ENCODE measurements at regions not wholly inside any gene's neighbourhood (a gene's known extent, or its start where the extent isn't known, plus 50 kb on each side); places are given as distances from the start of the nearest gene placed in this dataset.
"Not testable (repeated sequence)": the region's sequence is repeated elsewhere in the genome, so short reads cannot be mapped to it uniquely, and the experiment has no call there.

DNA sequence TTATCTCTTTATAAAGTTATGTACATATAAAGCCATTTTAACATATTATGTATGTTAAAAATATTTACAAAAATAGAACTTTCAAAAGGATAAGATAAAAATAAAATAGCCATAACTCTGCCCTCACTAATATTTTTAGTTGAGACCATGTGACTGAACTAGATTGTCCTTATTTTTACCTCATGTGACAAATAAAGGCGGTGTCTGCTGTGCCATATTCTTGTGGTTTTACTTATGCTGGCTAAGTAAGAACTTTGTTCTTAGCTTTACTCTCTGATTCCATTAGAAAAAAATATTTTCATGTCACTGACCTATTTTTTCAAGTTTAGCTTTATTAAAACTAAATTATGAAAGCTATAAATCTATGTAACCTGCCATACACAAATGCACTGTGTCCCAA lies 135.6 kb upstream of the TSC22D1 start:
- Mint-ChIP-seq H3K27ac (ENCODE audit: unreplicated experiment) (no peak overlapping the region), H3K4me3 (ENCODE audit: unreplicated experiment) (no peak overlapping the region), H3K36me3 (ENCODE audit: unreplicated experiment) (no peaks in the 10 kb centered on the region)

DNA sequence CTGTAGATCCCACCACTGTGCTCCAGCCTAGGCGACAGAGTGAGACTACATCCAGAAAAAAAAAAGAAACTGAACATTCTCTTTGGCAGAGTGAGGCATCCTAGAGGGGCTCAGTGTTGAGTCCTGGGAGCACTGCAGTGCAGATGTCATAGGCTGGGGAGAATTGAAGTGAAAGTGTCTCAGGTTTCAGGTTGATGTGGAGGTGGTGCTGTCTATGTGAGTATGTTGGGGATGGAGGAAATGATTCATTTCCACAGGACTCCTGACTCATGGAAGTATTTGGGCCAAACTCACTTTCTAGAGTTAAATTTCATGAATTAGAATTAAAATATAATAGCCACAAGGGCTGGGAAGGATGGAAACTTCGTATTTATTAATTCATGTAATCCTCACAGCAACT lies 134.4 kb upstream of the TSC22D1 start:
- TF ChIP-seq, protein P1, sequence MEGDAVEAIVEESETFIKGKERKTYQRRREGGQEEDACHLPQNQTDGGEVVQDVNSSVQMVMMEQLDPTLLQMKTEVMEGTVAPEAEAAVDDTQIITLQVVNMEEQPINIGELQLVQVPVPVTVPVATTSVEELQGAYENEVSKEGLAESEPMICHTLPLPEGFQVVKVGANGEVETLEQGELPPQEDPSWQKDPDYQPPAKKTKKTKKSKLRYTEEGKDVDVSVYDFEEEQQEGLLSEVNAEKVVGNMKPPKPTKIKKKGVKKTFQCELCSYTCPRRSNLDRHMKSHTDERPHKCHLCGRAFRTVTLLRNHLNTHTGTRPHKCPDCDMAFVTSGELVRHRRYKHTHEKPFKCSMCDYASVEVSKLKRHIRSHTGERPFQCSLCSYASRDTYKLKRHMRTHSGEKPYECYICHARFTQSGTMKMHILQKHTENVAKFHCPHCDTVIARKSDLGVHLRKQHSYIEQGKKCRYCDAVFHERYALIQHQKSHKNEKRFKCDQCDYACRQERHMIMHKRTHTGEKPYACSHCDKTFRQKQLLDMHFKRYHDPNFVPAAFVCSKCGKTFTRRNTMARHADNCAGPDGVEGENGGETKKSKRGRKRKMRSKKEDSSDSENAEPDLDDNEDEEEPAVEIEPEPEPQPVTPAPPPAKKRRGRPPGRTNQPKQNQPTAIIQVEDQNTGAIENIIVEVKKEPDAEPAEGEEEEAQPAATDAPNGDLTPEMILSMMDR (IDR thresholded peaks at IDR 0.05; ENCODE audit: partially characterized antibody, unreplicated experiment) = no peak
- Mint-ChIP-seq H3K4me3 (ENCODE audit: unreplicated experiment) (no peak overlapping the region), H3K9me3 (ENCODE audit: unreplicated experiment) (no peaks in the 10 kb centered on the region), H3K27ac (ENCODE audit: unreplicated experiment) (no peak overlapping the region), H3K4me1 (ENCODE audit: low read depth, unreplicated experiment) (no peaks in the 10 kb centered on the region), H3K27me3 (ENCODE audit: unreplicated experiment) (peaks cover 2% of the 10 kb centered on the region), H3K36me3 (ENCODE audit: unreplicated experiment) (no peaks in the 10 kb centered on the region)
- DNase-seq = no peak

More for the DNA sequence above, 135.6 kb upstream of the TSC22D1 start:
- no peaks in the 10 kb centered on the region for H3K4me1 Mint-ChIP-seq (ENCODE audit: low read depth, unreplicated experiment)
- no peak for DNase-seq
- H3K9me3 Mint-ChIP-seq (ENCODE audit: unreplicated experiment) = no peaks in the 10 kb centered on the region
- H3K27me3 Mint-ChIP-seq (ENCODE audit: unreplicated experiment) = peaks cover 2% of the 10 kb centered on the region
- TF ChIP-seq, protein P1 (IDR thresholded peaks at IDR 0.05; ENCODE audit: partially characterized antibody, unreplicated experiment) = no peak

- not testable (repeated sequence) for DNase-seq; H3K27me3 Mint-ChIP-seq (ENCODE audit: unreplicated experiment); H3K36me3 Mint-ChIP-seq (ENCODE audit: unreplicated experiment); H3K4me1 Mint-ChIP-seq (ENCODE audit: low read depth, unreplicated experiment); H3K9me3 Mint-ChIP-seq (ENCODE audit: unreplicated experiment); H3K4me3 Mint-ChIP-seq (ENCODE audit: unreplicated experiment); H3K27ac Mint-ChIP-seq (ENCODE audit: unreplicated experiment)
These were observed 128.7 kb upstream of the TSC22D1 start for GRCh38 chr13:44704811-44705210.

GRCh38 chr13:44703371-44703770 lies 127.2 kb upstream of the TSC22D1 start:
- Mint-ChIP-seq H3K27me3 (ENCODE audit: unreplicated experiment) (peaks cover 2% of the 10 kb centered on the region), H3K4me1 (ENCODE audit: low read depth, unreplicated experiment) (no peaks in the 10 kb centered on the region), H3K4me3 (ENCODE audit: unreplicated experiment) (no peak overlapping the region), H3K9me3 (ENCODE audit: unreplicated experiment) (no peaks in the 10 kb centered on the region), H3K36me3 (ENCODE audit: unreplicated experiment) (no peaks in the 10 kb centered on the region), H3K27ac (ENCODE audit: unreplicated experiment) (no peak overlapping the region)
- no peak for DNase-seq
- TF ChIP-seq, protein P1 (IDR thresholded peaks at IDR 0.05; ENCODE audit: partially characterized antibody, unreplicated experiment) = no peak

GRCh38 chr13:44698066-44698465 lies 121.9 kb upstream of the TSC22D1 start:
- H3K27me3 Mint-ChIP-seq (ENCODE audit: unreplicated experiment) = no peaks in the 10 kb centered on the region
- H3K27ac Mint-ChIP-seq (ENCODE audit: unreplicated experiment) = no peak overlapping the region
- H3K4me3 Mint-ChIP-seq (ENCODE audit: unreplicated experiment) = no peak overlapping the region
- peaks cover 4% of the 10 kb centered on the region for H3K4me1 Mint-ChIP-seq (ENCODE audit: low read depth, unreplicated experiment)
- DNase-seq = no peak
- no peaks in the 10 kb centered on the region for H3K9me3 Mint-ChIP-seq (ENCODE audit: unreplicated experiment)
- TF ChIP-seq, protein P1 (IDR thresholded peaks at IDR 0.05; ENCODE audit: partially characterized antibody, unreplicated experiment) = no peak
- no peaks in the 10 kb centered on the region for H3K36me3 Mint-ChIP-seq (ENCODE audit: unreplicated experiment)

DNA sequence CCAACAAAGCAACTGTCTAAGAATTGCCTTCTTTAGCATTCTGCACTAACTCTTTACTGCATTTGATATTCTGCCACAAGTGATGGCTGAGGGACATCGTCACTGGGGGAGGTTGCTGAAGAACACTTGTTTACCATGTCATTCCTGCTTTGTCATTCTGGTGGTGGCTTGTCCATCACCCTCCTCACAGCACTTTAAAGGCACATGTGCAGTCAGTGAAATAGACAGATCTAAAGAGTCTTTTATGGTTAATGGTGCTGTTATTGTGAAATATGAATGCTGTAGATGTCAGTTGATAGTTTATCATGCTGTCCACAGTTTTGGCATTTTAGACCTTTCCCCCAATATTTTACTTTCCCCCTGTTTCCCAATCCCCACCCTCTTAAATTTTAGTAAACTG lies 120.9 kb upstream of the TSC22D1 start:
- Mint-ChIP-seq H3K27me3 (ENCODE audit: unreplicated experiment) (no peaks in the 10 kb centered on the region), H3K27ac (ENCODE audit: unreplicated experiment) (no peak overlapping the region), H3K9me3 (ENCODE audit: unreplicated experiment) (no peaks in the 10 kb centered on the region), H3K4me1 (ENCODE audit: low read depth, unreplicated experiment) (peaks cover 4% of the 10 kb centered on the region), H3K4me3 (ENCODE audit: unreplicated experiment) (no peak overlapping the region), H3K36me3 (ENCODE audit: unreplicated experiment) (no peaks in the 10 kb centered on the region)
- no peak for DNase-seq
- TF ChIP-seq, protein P1 (IDR thresholded peaks at IDR 0.05; ENCODE audit: partially characterized antibody, unreplicated experiment) = no peak
